ENCODE measurements at regions not wholly inside any gene's neighbourhood (a gene's known extent, or its start where the extent isn't known, plus 50 kb on each side); places are given as distances from the start of the nearest gene placed in this dataset.

GRCh38 chr9:14560194-14560593 is 133.0 kb downstream of the ZDHHC21 start:
- peak; percentile 5 for DNase-seq (ENCODE audit: low read depth)

DNA sequence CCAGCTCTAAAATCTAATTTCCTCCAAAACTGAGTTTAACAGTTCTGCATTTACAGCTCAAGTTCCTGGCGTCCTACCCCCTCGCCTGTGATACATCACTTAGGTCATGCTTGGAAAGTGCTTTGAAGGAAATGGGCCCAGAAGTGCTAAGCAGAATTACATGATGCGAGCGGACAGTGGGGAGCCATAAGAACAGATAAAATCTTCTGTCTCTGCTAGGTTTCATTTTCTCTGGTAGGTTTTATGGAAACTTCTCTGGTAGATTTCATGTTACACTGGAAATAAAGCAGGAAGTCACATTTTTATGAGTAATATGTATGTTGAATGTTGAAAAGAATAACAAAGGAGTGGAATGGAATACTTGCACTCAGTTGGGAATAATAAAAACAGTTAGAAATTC is 138.3 kb downstream of the ZDHHC21 start:
- DNase-seq (ENCODE audit: low read depth) = no peak

GRCh38 chr9:14547245-14548060 is 145.8 kb downstream of the ZDHHC21 start:
- no peak for DNase-seq (ENCODE audit: low read depth)

DNA sequence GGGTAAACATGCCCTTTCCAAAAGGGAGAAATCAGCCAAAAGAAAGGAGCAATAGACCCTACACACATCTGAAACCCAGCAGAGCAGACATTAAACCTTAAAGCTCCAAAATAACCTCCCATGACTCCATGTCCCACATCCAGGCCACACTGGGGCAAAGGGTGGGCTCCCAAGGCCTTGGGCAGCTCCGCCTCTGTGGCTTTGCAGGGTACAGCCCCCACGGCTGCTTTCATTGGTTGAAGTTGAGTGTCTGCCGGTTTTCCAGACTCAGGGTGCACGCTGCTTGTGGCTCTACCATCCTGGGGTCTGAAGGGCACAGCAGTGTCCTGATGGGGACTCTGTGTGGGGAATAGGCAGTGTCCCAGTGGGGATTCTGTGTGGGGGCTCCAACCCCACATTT is 146.5 kb downstream of the ZDHHC21 start:
- no peak for DNase-seq (ENCODE audit: low read depth)

DNA sequence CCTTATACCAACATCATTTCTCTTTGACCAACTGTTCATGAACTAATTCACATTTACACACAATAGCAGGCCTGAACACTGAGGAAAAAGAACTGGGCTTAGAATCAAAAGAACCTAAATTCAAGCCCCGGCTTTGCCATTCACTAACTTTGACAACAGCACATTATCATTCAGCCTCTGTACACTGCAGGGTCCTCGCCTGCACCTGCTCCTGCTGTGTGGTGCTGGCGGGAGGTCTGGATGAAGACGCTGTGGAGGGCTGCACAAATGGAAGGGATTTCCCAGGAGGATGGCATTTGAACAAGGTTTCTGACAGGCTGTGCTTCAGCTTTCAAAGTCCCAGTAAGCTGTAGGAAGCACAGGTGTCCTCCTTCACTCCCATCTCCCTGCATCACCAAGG is 151.2 kb downstream of the ZDHHC21 start:
- no peak for DNase-seq (ENCODE audit: low read depth)

DNA sequence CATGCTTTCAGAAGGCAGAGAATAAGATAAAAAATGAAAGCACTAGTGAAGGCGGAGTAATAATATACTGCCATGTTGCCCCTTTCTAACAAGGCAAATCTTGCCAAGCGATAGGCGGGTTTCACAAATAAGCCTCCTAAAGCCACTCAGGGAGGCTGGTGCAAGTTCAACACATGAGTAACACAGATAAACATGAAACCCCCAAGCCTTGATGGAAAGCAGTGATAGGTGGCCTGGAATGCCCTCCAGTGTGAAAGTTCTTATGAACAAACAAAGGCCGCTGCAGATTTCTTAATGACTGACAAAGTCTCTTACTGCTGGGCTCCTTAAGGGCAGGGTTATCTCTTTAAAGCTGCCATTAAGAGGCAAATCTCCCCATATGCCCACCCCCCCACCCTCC is 154.7 kb downstream of the ZDHHC21 start:
- DNase-seq (ENCODE audit: low read depth) = no peak

DNA sequence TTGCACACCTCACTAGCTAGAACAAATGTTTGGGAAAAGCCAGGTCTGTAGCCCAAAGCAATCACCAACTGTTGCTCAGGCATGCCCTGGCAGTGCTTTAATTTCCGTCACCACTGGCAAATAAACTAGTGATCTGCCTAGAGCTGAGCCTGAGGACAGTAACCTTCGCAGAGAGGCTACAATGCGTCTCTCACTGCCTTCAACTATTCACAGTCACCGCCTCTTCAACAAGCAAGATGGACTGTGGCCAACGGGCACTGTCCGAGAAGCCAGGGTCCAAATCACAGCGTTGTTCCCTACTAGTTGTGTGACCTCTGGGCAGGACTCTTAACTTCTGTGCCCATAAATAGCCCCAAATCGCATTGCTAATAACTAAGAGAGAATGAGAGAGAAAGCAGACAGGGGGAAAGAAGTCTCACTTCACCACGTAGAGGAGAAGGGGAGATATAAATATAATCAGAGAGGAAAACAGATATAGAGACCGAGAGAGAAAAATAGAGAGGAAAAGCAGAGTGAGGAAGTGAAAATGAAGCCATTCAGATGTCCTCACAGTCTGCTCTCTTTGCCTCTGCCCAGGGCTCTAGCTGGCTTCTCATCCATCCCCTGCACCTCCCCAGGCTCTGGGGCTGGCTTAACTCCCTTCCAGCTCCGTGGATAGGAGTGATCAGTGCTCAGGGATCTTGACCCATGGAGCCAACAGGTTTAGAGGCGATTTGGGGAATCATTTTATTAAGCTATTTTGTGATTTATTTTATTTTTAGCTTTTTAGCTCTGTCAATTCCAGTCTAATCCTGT is 157.9 kb downstream of the ZDHHC21 start:
- no peak for DNase-seq (ENCODE audit: low read depth)

DNA sequence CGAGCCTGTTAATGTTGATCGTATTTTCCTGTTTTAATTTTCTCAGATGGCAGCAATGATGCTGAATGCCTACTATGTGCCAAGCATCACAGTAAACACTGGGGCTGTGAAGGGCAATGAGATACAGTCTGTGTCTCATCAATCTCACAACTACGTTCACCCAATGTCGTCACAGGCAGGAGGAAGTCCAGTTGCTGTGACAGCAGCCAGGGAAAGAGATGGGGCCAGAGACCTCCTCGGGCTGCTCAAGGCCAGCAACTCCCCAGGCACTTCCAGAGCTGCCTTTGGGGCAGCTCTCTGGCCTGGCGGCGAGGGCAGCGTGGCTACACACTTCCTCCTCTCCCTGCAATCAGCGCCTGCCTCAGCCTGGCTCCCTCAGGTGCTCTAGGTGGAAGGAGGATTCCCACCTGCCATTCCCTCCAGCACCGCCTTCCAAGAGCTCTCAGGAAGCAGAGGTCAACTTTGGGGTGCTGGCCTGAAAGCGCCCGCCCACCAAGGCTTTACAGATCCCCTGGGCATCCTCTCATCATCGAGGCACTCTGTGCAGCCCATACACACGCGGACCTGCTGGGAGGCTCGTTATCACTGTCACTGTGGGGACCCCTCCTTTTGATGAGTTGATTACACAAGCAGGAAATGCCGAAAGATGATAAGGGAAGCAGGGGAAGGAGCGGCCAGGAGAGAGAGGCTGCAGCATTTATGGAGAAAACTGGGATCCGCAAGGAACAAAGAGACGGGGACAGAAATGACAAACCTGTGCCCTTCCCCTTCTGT is 159.2 kb downstream of the ZDHHC21 start:
- no peak for DNase-seq (ENCODE audit: low read depth)

DNA sequence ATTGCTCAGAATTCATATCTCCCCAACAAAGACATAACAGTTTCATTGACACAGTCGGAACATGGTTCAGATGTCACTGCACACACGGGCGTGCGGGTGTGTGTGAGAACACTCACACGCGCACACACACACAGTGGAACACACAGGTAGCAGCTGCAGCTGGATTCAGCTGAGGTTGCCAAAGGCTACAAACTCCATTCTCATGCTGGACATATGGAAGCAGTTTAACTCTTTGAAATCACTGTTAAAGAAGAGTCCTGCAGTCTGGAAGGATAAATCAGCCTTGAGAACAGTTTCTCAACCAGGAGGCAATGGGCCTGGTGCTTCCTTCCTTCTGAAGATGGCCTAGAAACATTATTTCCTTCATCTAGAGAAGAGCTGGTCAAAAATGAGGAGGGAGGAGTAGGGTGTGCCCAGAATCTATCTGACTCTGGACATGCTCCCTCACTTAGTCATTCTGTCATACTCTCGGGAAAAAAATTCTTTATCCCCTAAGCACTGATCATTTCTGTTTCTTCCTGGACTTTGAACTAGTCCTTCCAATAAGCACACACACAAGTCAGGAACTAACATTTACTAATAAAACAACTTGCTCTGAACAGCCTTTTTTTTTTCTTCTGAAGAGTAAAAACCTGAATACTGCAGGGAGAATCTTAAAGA is 160.6 kb downstream of the ZDHHC21 start:
- no peak for DNase-seq (ENCODE audit: low read depth)

GRCh38 chr9:14531341-14532269 is 161.6 kb downstream of the ZDHHC21 start:
- no peak for DNase-seq (ENCODE audit: low read depth)

DNA sequence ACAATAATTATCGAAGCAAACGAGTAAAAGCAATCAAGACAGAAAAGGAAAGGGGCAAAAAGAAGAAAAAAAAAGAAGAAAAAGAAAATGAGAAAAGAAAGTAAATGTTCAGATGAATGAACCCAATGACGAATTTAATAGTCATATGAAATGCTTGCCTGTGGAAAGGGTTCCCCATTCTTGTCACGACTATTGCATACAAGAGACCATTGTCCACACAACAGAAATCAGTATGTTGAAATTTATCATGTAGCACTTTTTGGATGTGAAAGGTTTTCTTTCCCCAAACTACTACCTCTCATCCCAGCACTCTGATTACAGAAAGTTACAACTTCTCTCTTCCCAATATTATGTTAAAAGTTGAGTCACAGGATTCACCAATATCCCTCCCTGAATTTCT is 162.4 kb downstream of the ZDHHC21 start:
- no peak for DNase-seq (ENCODE audit: low read depth)

- DNase-seq (ENCODE audit: low read depth) = no peak
Observed at GRCh38 chr9:14530366-14530765, 162.9 kb downstream of the ZDHHC21 start.

DNA sequence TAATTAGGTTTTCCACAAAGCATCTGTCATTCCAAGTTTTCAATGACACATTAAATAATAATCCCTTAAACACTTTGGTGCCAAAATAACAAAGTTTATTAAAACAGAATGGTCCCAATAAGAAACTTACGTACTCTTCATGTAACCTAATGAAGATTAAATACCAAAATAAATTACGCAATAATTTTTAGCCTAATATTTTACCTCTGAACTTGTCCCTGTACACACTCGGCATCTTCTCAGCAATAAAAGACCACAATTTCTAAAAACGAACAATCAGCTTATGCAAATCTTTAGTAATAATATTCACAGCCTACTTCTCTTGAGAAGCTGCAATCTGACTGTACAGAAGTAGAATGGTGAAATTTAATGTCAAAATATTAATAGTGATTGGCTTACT is 163.6 kb downstream of the ZDHHC21 start:
- no peak for DNase-seq (ENCODE audit: low read depth)

DNA sequence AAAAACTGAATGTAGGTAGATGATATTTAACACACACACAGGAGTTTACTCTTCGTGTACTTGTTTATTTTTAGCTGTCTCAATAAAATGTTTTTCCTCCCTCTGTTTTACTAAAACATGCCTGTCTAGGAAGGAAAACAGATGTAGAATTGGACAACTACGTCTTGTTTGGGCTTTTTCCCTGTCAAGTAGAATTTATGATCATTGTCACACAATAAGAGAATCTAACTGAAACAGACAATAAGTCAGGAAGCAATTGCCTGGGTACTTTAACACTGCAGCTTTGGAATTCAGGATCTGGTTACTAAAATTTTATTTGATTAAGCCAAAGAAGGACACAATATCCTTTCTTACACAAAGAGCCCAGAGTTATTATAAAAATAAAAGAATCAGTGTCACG is 164.2 kb downstream of the ZDHHC21 start:
- no peak for DNase-seq (ENCODE audit: low read depth)

DNA sequence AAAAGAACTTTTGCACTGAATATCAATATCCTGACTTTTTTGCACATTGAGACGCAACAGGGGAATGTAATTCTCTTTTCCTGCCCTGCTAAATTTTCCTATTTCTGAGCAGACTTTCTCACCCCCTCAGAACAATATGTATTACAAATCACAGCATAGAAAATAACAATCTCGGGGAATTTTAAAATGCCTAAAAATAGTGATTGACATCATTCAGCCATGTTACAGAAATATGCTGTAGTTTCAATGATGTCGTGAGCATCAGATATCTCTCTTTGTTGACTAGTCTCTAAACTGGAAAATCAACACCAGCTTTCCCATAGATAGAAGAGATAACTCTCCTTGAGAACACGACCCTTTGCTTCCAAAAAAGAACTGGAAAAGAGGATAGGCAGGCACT is 166.7 kb downstream of the ZDHHC21 start:
- DNase-seq (ENCODE audit: low read depth) = no peak

GRCh38 chr9:14525856-14526255 is 167.4 kb downstream of the ZDHHC21 start:
- DNase-seq (ENCODE audit: low read depth) = no peak

DNA sequence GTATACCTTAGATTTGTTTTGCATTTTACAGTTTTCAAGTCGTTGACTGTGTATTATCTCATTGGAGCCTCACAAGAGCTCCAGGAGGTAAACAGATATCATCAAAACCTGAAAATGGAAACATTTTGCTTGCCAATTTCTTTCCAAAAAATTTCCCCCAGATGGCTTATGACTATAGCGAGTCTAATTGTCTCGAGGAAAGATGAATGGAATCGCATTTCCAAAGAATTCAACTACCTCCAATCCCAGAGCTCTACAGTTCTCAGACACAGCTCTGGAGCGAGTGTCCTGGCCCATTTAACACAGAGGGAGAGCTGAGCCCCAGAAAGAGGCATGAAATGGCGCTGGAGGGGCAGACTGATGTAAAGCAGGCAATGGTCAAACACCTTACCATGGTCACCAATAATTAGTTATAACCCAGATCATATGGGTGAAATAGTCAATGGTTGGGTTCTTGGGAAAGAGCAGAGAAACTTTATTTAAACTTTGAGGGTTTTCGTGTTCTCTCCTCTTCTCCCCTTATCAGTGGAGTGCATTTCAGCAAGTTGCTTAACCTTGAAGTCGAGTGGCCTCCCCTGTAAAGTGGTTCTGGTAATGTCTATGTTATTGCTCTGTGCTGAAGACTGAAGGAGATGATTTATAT is 168.2 kb downstream of the ZDHHC21 start:
- DNase-seq (ENCODE audit: low read depth) = no peak

DNA sequence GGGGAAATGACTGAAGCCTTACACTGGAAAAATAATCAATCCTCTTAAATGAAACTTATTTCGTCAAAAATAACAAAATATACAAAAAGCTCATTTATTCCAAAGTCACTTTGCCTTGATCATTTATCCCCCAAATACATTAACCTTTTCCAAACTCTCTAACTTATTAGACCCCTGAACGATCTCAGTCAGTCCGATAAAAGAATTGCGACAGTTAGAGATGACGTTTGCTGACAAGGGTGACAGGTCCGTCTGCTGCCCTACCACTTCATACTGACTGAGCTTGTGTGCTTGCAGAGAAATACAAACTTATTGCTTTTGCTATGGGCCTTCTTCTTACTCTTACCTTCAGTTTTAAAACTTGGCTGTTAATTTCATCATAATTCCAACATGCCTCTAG is 169.7 kb downstream of the ZDHHC21 start:
- no peak for DNase-seq (ENCODE audit: low read depth)

DNA sequence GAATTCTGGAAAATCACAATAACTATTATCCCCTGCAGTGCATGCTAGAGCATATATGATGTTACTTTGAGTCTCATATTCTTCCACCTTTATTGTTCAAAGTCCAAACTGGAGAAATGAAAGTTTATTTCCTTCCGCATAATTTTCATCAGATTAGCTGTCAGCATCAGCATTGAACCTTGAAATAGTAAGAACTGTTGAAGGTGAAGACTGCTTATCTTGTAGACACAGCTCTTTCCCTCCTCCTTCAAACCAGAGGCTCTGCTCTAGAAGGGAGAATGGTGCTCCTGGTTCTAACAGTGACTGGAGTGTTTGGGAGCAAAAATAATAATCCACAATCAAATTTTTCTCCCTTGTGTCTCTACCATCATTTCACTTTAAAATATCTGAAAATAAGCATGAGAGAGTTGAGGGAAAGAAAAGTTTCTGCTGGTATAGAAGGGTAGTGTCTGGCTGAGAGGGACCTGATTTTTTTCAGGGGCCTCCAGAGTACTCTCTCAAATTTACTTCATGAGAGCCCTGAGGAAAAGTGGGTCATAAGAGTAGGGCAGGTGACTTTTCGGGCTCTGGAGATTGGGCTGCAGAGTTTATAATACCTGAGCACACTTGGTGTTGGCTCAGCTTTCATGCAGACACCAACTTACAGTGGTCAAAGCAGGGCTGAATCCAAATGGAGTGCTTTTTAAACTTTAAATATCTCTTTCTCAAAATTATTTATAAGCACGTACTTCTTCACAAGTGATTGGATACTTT is 170.4 kb downstream of the ZDHHC21 start:
- no peak for DNase-seq (ENCODE audit: low read depth)

DNA sequence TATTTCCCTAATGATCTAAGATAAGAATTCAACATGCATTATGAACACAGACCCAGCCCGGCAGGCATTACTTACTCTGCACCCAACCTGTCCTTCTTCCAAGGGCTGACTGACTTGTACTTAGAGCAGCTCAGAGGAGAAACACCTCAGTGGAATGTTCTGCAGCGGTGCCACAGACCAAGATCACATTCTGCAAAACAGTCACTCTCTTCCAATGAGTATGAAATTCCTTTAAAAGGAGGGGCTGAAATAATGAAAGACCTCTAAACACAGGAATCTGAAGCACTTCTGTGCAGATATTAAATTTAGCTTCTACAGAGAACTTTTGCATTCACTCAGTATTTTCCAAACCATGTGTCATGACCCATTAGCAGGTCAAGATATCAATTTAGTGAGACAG is 172.9 kb downstream of the ZDHHC21 start:
- no peak for DNase-seq (ENCODE audit: low read depth)

All from activated T-cell treated with anti-CD3 and anti-CD28 coated beads for 24 hours (primary cell).